ENCODE measurements at regions not wholly inside any gene's neighbourhood (a gene's known extent, or its start where the extent isn't known, plus 50 kb on each side); places are given as distances from the start of the nearest gene placed in this dataset.

DNA sequence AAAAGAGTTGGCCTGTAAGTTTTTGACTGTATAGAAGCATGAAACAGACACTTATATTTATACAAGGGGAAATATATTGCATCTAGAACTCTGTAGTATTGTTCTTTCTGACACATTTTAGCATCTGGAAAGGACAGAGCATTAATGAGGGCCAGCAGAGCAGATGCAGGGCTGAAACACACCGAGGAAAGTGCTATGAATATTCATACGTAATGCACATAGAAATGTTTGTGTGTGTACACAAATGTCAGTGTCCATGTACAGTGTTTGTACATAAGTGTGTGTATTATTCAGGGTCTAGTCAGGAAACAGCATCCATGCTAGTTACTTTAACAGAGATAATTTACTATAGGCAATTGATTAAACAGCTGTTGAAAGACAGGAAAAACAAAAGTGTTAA, 146.5 kb upstream of the DTNBP1 start:
- no peak for DNase-seq

DNA sequence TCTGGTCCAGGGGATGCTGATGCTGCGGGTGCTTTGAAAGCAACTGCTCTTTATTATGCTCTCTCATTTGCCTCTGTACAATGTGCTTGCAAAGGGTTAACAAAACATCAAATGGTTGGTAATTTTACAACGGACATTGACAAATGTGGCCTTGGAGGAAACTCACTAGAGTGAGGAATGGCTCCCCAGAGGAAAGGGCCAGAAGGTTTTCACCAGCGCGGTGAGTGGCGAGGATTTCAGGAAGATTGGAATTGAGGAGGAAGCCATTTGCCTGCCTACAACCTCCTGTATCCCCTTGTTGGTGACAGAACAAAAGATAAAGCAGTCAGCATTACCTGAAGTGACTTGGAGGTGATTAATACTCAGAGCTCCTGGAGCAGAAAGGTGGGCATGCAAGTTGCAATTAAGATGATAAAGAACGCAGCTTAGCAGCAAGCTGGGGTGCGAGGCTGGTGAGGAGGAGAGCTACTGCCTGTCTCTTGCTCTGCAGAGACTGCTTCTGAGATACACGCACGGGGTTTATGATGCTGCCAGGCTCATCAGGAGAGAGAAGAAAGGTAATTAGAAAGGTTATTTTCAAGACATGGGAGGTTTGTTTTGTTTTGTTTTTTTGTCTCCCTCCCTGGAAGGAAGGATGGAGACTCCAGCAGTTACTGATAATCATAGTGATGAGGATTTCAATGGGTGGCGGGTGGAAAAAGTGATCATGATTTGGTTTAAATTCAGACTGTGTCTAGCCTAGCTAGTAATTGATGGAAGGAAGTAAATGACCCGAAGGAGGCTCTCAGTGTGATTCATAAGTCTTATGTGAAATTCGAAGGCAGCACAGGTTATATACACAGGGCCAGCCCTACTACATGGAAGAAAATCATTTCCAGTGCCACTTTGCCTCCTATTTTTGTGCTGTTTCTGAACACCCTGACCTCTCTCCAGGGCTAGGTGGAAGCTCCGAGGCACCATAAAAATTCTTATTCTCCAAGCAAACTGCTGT, 141.6 kb upstream of the DTNBP1 start:
- peak in 1 of 58 donors; percentile 21 for DNase-seq

DNA sequence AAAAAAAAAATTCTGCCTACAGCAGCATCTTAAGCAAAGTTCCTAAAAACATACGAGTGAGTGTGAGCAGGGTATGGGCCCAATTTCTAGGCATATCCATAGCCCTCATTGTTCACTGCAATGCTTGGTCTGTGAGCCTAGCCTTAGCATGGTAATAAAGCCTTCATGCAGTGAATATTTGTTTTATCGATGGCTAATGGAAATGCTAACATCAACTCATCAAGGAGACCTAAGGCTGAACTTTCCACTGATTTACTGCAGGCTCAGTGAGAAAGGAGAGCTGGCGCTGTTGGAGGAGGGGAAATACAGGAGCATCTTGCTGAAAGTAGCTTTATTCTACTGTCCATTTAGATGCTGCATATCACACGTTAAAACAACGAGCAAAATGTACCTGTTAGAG, 139.6 kb upstream of the DTNBP1 start:
- no peak for DNase-seq

DNA sequence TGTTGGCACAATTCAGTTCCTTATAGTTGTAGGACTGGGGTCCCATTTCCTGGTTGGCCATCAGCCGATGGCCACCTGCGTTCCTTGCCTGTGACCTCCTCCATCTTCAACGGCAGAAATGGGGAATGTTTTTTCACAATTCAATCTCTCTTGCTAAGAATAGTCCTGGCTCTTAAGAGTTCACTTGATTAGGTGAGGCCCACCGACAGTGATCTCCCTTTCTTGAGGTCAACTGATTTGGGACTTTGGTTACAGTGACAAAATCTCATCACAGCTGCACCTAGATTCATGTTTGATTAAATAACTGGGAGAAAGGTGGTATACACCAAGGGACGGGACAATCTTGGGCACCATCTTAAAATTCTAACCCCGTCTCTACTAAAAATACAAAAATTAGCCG, 139.1 kb upstream of the DTNBP1 start:
- DNase-seq: no peak

DNA sequence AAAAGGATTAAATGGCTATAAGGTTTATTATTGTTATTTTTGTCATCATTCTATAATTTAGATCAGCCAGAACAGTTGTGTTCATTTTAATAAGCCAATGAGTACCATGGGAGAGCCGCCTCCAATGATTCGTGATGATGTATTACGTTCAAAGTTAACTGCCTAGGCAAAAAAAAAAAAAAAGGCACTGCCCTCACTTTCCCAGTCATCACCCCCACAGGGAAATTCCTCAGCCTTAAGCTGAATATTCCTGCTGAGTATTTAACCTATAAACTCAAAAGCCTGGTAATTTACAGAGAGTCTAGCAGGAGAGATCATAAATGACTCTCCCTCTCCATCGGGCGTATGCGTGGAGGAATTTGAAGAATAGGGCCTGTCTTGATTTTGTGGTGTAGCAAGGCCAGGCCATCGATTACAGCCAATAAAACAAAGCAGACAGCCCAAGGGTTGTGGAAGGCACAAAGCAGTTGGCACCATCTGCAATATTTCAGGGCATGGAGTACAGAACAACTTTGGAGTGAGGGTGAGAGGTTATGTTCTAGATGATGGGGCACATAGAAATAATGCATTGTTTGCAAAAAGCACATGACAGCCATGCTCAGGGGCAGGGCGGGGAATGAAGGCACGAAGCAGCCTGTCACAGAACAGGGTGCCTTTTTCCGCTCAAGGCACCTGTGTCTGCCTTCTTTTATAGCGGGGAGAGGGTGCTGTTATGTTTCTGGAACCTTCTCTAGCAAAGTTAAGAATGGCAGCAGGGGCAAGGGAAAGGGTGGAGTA, 138.2 kb upstream of the DTNBP1 start:
- no peak for DNase-seq

DNA sequence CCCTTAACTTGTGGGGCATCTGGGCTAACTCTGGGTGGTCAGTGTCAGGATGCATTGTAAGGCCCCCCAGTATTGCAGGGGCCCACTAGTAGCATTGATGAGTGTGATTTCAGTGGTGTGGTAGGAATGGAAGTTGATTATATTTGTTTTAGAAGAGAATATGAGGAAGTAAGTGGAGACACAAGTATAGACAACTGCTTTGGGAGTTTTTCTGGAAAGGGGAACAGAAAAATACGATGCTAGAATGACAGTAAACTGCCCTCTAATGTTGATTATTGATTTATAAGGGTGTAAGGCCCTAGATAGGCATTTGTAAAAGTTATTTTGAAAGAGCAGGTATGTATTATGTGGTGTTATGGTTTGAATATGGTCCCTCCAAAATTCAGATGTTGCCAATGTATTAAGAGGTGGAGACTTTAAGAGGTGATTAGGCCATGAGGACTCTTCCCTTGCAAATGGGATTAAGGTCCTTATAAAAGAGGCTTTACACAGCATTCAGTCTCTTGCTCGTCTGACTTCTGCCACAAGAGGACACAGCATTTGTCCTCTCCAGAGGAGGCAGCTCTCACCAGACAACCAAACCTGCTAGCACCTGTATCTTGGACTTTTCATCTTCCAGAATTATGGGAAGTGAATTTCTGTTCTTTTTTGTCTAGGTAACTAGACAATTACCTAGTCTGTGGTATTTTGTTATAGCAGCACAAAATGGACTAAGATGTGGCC, 135.9 kb upstream of the DTNBP1 start:
- DNase-seq: no peak

DNA sequence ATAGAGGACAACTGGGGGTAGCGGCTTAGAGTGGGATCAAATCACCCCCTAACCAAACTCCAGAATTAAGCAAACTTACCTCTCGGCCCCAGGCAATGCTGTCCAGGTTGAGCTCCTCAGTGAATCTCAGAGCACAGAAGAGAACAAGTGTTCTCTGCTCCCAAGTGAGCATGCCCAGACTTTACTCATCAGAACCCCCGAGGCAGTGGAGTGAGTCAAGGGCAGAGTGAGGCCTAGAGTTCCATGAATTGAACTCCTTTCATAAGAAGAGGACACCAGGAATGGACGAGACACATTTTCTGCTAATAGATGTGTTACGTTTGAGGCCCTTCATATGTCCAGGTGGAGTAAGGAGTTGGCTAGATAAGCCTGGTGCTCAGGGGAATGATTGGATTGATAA, 134.0 kb upstream of the DTNBP1 start:
- no peak for DNase-seq

DNA sequence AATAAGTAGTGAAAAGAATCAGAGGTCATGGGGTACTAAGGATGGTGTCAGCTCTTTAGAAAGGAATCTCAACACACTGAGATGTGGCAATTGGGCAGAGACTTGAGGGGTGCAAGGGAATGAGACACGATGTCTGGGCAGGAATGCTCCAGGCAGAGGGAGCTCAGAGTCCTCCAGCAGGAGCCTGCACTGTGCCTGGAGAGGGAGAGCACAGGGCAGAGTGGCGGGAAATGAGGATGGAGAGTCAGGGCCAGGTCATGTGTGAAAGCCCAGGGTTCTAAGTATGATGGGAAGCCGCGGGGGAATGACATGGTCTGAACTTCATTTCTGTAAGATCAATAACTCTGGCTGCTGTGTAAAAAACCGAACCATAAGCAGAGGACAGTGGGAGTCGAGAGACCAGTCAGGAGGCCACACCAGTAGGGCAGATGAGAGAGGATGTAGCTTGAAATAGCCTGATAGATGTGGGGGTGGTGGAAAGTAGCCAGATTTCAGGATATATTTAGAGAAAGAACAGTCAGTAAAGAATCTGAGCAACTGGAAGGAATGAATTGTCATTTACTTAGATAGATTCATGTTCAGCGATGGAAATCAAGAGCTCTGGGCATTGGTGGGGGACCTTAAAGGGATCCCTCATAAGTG, 133.4 kb upstream of the DTNBP1 start:
- DNase-seq: no peak

DNA sequence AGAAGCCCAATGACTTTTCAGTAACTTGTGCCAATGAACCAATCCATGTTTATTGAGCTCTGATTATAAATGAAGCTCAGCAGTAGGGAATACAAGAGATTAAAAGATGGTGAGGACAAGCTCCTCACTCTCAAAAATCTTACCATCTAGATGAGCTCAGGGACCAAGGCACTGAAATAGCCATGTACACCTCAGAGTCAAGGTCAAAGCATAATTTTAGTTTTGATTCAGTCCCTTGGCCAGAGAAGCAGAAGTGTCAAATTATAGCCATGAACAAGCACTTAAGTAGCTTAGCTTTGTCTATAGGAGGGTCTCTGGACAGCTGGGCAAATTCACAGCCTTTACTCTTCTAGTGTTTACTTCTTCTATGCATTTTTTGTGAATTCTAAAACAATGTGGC, 131.0 kb upstream of the DTNBP1 start:
- DNase-seq: no peak

DNA sequence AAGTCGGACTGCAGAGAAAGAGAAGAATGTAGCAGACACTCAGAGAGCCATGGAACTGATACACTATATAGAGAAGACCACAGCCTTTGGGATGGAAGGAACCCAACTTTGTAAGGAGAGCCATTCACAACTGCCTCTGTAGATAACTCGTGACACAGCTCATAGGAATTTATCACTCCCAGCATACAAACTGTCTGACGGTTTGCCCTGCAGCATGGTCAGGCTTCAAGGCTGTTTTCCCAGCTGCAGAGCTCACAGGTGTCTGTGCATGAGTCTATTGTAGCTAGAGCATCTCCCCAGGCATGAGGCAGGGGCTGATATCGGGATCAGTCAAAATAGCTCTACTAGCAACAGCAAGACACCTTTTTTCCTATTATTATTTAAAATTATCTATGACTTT, 130.5 kb upstream of the DTNBP1 start:
- DNase-seq: no peak

DNA sequence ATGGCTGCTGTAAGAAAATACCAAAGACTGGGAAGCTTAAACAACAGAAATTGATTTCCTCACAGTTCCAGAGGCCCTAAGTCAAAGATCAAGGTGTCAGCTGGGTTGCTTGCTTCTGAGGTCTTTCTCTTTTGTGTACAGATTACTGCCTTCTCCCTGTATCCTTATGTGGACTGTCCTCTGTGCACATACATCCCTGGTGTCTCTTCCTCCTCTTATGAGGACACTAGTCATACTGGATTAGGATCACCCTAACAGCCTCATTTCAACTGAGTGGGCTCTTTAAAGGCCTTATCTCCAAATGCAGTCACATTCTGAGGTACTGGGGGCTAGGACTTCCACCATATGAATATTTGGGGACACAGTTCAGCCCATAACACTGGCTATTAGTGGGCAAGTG, 130.0 kb upstream of the DTNBP1 start:
- no peak for DNase-seq

DNA sequence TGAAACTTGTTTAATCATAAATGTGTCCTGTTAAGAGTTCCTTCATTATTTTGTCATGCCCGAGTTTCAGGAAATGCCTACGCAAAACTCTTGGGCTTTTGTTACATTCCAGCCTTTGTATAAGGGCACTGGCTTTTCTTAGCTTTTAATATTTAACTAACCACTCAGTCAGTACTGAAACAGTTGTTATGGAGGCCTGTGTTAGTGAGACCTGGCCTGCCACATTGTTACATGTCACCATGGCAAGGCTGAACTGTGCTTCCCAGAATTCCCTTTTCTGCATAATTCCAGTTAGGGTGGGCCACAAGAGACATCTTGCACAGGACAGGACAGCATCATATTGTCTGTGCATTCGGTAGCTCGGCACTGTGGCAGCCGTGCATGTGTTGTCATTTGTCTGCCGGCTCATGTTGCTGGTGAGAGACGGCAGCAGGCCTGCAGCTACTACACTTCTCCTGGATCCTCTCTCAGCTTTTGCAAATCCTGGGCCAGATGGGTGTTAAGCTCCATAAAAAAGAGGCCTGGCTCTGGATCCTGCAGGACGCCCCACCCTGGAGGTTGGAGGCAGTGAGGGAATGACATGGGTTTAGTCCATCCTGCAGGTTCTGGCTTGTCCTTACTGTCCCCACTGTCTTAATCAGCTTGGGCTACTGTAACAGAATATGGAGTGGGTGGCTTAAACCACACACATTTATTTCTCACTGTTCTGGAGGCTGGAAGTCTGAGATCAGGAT, 128.8 kb upstream of the DTNBP1 start:
- peak in 21 of 58 donors; percentile 0 to 31 (median 6) for DNase-seq

DNA sequence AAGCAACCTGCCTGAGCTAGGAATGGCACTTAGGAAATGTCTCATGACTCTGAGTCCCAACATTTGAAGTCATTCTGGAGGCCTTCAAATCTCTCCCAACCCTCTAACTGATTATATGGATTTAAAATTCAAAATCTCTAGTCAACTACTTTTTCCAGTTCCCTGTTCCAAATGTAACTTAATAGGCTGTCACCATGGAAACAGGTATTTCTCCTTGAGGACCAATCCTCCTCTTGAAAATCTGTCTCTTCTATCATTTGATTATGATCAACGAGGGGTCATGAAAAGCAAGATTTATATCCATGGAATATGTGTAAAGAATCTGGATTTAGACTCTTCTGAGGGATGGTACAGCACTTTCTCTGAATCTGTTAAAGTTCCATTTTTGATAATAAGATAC, 127.3 kb upstream of the DTNBP1 start:
- DNase-seq: no peak

DNA sequence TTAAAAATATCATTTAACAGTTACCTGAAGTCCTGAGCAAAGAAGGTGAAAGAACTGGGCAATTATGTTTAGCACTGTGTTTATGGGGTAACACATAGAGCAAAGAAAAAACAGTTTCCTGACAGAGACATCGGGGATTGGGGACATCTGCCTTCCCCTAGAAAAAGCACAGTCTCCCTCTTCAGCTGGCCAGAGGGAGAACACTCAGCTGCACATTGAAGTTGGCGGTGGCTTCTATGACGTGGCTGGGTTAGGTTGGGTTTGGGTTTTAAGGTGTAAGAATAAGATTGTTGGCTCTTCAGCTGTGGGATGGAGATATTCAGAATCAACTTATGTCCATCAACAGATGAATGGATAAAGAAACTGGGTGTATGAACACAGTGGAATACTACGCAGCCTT, 124.0 kb upstream of the DTNBP1 start:
- DNase-seq: no peak

DNA sequence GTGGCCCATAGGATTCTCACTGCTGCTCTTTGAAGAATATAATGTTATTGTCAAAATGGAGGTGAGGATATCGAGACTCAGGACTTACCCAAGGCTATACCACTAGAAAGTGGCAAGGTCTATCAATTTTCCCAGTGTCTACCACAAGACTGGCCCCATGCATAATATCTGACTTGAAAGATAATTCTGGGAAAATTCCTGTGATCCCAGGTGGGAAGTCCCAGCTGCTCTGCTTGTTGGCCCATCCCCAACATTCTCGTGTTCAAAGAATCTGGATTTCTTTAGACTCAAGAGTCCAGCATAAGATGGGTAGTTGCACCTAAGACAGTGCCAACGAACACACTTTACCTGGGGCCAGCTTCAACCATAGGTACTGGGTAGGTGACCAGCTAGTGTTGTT, 120.7 kb upstream of the DTNBP1 start:
- no peak for DNase-seq

DNA sequence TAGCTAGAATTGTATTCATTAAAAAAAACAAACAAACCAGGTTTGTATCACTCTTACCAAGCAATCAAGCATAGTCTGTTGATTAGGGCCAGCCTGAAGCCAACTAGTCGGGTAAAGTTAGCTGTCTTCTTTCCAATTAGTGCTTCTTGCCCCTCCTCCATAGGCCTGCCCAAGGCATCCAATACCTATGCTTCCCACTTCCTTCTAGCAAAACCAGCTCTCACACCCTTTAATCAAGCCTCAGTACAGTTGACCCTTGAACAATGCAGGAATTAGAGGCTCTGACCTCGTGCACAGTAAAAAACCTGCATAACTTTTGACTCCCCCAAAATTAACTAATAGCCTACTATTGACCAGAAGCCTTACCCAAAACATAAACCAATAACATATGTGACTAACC, 119.1 kb upstream of the DTNBP1 start:
- no peak for DNase-seq

DNA sequence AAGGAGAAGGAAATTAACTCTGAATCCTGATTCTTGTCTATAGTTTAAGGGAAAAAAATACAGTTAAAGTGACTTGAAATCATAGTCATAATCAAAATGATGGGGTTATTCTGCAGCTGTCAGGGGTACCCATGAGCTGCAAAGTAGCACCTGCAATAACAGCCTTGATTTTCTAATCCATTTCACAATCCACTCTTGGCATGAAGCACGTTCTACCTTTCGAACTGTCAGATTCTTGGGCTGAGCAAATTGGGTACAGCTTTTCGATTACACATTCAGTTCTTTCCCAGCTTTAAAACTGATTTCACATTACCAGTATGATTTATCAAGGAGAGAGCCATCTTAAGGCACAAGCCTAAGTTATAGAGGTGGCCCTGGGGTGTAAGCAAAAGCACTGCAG, 118.5 kb upstream of the DTNBP1 start:
- no peak for DNase-seq

DNA sequence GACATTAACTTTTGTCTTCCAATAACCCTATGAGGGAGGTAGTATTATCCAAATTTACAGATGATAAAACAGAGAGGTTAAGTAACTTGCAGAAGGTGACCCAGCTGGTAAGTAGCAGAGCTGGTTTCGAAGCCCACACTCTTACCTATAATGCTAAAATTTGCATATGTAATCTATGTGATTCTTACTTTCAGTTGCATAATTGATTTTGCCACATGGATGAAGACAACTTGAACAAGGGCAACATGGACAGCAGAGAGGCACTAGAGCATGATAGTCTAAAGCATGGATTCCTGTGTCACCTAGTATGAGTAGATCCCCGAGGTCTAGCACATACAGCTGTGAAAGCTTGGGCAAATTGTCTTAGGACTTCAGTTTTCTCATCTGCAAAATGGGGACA, 117.6 kb upstream of the DTNBP1 start:
- no peak for DNase-seq

DNA sequence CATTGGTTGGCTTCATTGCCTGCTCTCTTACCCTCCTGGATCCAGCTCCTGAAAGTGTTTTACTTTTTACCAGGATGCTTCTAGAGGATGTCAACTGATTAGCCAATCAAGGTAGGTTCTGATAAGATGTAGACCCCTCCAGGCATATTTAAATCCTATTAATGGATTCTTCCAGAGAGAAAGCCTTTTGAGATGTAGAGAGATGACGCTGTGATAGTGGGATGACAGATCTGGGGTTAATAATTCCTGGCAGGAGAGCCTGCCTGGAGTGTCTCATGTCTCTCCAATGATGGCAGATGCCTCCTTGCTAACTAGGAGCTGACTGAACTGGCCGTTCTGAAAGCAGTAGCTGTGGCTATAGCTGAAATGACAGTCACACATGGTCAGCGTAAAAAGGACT, 116.9 kb upstream of the DTNBP1 start:
- DNase-seq: no peak

DNA sequence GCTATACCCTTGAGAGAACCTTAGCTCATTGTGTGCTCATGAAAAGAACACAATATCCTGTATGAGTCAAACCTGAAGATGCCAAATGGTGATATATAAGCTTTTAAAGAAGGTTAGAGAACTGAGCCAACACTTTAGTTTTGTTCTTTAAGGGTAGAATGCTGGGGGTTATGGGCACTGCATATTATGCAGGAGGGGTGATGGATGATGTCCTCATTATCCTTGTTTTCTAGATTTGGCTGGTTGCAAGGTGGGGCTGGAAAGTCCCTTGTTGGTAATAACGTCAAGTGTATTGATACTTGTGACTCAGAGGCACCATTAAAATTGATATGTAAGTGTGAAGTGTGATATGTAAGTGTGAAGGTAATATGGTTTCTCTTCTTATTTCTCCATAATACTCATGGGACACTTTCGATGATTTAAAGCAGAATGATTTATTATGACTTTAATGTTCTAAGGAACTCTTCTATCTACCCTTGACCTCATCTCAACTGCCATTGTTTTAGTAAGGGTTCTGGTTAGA, 113.7 kb upstream of the DTNBP1 start:
- DNase-seq: no peak

Measured in anterior cingulate cortex (tissue), 58 donors.